ENCODE measurements at regions not wholly inside any gene's neighbourhood (a gene's known extent, or its start where the extent isn't known, plus 50 kb on each side); places are given as distances from the start of the nearest gene placed in this dataset.
"Not testable (repeated sequence)": the region's sequence is repeated elsewhere in the genome, so short reads cannot be mapped to it uniquely, and the experiment has no call there.

DNA sequence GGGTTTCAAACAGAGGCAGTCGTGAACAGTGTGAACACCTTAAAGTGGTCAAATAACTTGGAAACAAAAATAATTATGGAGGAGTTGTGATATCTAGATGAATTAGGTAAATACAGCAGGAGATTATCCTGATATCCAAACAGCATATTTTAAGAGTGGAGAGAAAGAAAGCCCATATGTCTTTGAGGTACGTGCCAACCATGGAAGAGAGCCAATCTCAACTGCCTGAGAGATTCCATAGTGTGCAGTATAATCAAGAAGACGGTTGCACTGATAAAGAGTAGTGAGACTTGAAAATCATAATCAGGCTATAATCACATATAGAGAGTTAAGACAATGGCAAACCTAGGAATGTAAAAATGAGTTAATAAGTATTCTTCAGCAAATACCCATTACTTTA lies 472.8 kb upstream of the SLITRK5 start:
- no peak for DNase-seq (ENCODE audit: low read depth)

DNA sequence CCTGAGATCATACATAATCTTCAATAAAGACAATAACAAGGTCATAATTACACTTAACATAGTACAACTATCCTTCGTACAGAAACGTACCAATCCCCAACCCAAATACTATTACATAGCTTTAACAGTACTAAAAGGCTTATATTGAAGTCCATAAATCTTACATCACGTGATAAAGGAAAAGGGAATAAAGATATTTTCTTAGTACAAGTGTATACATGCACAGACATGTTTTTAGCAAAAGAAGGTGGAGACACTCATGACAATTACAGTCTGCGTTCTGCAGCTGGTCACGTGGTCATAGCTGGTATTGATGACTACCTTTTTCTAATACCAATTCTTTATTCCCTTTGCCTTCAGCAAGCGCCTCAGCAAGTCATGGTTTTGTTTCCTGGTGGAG lies 464.5 kb upstream of the SLITRK5 start:
- no peak for DNase-seq (ENCODE audit: low read depth)

DNA sequence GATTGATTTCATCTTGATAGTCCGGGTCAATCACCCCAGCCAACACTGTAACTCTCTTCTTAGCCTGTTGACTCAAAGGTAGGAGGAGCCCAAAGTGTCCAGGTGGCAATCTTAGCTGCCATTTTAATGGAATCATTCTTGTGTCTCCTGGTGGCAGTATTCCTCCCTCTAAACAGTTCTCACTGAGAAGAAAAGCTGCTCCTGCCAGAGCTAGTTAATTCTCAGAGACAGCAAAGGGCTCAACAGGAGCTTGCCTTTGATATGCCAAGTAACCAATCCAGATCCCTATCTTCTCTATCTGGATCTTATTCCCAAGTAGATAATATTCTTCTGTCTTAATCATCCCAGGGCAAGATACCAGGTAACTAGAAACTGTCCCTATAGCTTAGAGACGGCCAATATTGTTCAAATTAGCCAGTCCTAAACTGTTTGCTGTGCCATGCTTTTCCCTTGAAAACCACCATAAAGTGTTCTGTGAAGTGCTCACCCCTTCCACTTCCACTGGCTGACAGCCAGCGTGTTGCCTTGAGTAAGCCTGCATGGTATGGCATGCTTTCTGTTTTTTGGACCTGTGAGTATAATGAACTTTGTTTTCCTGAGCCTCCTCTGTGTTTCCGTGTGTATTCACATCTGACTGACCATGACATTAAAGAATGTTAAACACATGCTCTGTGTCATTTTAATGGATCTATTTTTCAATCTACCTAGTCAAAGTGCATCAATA lies 463.7 kb upstream of the SLITRK5 start:
- no peak for DNase-seq (ENCODE audit: low read depth)

DNA sequence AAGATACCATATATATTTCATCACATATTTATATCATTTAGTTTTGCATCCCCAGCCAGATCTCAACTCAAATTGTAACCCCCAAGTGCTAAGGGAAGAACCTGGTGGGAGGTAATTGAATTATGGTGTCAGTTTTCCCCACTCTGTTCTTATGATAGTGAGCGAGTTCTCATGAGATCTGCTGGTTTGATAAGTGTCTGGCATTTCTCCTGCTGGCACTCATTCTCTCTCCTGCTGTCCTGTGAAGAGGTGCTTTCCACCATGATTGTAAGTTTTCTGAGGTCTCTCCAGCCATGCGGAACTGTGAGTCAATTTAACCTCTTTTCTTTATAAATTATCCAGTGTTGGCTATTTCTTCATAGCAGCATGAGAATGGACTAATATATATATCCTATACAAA lies 462.5 kb upstream of the SLITRK5 start:
- DNase-seq (ENCODE audit: low read depth) = no peak

DNA sequence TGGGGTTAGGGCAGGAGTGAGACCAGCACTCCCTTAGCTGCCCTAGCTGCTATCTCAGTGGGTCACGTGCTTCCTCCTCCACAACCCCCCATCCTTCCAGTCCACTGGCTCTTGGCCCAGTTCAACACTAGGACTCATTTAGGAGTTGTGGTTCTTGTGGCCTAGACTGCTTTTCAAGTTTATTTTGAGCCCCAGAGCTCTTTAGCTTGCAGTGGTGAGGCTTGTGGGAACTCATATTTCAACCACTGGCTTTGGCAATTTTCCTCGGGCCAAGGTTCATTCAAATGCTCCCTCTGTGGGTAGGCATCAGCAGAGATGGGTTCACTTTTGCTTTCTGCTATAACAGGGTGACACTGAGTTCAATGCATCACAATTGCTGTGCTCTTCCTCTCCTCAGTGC lies 436.2 kb upstream of the SLITRK5 start:
- DNase-seq (ENCODE audit: low read depth) = peak; percentile 87

DNA sequence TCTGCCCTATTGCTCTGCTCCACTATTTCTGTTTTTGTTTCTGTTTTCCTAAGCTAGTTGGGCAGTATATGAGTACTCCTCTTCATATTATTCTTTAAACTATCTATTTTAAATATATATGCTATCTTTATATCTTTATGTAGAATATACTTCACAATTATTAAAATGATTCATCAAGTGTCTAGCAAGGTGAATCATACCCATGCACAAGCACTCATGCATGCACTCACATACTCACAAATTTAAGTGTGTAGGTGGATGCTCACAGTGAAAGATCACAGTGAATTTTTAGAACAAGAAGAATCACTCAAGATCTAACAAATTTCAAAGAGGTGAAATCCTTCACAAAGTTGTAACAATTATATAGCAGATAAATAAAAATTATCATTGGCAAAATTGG lies 435.6 kb upstream of the SLITRK5 start:
- peak; percentile 7 for DNase-seq (ENCODE audit: low read depth)

DNA sequence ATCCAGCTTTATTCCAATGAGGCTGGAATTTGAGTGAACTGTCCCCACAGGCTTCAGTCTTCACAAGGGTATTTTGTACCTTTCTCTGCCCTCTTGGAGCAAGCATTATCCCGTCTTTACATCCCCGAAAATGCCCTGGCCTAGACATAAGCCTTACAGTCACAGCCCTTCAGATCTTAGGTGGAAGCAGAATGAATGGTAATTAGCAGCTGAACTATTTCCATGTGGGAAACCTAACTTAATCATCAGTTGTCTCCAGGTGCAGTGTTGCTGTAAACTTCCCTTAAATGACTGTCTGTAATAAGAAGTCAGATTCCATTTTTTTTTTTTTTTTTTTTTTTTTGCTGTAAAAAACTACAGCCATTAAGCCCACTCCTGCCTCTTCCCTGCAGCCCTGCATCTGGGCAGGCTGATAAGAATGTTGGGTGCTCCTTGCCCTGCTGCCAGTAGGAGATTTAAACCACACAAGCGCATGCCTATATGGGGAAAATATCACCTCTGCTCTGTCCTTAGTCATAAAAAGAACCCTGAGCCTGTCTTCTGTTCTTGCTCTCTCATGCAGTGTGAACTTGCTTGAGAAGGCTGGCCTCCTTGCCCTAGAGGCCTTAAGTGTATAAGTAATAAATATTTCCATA lies 426.8 kb upstream of the SLITRK5 start:
- DNase-seq (ENCODE audit: low read depth) = no peak

DNA sequence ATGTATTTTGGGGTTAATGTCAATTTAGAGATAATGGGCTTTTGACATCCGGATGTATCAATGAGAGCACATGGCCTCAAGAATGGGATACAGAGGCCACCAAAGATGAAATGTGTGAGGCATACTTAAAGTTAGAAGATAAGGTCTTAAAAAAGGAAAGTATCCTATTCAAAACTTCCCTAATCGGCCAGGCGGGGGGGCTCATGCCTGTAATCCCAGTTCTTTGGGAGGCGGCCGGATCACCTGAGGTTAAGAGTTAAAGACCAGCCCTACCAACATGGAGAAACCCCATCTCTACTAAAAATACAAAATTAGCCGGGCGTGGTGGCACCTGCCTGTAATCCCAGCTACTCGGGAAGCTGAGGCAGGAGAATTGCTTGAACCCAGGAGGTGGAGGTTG lies 421.3 kb upstream of the SLITRK5 start:
- DNase-seq (ENCODE audit: low read depth) = not testable (repeated sequence)

DNA sequence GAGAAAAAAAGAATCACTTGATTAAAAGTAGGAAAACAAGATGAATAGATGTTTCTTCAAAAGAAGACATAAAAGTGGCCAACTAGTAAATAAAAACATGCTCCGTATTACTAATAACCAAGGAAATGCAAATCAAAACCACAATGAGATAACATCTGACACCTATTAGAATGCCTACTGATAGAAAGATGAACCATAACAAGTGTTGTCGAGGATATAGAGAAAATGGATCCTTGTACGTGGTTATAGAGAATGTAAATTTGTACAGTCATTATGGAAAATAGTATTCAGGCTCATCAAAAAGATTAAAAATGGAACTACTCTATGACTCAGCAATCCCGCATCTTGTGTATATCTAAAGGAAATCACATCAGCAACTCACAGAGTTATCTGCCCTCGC lies 415.8 kb upstream of the SLITRK5 start:
- no peak for DNase-seq (ENCODE audit: low read depth)

DNA sequence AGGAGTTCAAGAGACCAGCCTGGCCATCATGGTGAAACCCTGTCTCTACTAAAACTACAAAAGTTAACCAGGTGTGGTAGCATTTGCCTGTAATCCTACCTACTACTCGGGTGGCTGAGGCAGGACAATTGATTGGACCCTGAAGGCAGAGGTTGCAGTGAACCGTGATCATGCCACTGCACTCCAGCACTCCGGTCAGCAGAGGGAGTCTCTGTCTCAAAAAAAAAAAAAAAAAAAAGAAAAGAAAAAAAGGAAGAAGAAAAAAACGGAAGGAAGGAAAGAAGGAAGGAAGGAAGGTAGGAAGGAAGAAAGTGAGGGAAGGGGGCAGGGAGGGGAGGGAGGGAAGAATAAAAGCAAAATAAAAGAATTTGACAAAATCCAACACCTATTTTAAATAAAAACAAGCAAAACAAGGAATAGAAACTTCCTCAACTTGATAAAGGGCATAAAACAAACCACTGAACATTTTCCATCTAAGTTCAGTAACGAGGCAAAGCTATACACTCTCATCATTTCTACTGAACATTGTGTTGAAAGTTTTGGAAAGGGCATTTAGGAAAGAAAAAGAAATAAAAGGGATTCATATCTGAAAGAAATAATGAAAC lies 411.6 kb upstream of the SLITRK5 start:
- DNase-seq (ENCODE audit: low read depth) = peak; percentile 17

DNA sequence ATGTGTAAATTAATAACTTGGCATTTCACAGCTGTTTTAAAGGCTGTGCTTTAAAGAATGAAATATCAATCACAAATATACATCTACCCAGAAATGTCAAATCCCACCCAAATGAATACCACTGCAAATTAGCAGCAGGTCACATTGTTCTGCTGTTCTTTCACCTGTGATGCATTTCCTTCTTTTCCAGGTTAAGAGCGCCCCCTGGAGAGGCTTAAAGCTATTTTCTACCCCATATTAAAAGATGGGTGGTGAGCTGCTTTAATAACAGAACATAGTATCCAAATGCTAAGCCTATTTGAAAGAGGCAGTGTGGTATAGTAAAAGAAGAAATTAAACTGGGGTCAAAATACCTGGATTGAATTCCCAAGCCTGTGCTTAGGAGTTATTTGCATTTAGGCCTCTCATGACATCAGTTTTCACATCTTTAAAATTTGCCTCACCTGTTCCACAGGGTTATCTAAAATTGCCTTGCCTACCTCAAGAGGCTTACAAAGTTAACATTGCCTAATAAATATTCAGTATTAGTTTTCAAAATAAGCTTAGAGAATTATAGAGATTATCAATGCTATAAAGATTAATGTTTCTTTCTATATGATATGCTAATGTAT lies 396.9 kb upstream of the SLITRK5 start:
- DNase-seq (ENCODE audit: low read depth) = peak; percentile 30

DNA sequence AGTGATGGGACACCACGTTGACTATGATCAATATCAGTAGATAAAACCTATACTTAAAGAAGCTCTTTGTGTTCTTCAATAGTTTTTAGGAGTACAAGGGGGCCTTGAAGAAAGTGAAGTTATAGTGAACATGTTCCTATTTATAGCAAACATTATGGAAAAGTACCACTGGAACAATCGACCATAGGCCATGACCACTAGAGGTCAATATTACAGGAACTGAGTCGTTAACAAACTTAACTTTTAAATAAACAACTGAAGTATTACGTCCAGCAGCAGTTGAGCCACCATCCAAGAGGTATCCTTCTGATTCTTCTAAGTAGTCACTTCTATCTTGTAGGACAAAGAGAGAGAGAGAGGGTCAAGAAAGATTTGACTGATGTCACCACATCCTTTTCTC lies 391.0 kb upstream of the SLITRK5 start:
- DNase-seq (ENCODE audit: low read depth) = no peak

DNA sequence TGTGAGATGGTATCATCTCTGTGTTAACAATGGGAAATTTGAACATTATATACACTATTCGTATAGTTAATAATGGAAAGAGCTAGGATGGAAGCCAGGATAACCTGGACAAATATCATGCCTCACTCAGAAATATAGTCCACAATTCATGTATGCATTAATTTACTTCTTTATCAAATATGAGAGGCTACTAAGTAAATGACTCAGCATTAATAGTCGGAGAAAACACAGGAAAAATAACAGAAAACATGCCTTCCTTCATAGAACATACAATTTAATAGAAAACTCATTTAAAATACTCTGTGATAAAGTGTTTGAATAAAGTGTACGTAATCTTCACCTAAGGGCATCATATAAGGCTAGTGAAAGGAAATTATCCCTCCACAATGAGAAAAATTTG lies 383.4 kb upstream of the SLITRK5 start:
- no peak for DNase-seq (ENCODE audit: low read depth)

DNA sequence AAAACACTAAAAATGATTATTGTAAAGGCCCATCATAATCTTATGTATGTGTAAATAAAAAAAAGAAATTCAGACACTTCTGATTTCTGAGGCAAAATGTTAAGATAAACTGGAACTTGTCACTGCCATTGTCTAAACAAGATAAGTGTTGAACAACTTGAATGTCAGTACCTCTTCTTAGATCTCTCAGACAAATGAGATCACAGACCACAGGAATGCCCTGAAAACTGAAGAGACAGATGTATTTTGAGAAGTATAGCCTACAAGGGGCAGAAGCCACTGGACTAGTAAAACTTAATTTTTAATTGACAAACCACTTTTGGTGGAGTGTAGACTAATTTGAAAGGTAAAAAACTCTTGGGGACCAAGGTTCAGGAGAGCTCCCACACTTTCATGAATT lies 375.5 kb upstream of the SLITRK5 start:
- no peak for DNase-seq (ENCODE audit: low read depth)

DNA sequence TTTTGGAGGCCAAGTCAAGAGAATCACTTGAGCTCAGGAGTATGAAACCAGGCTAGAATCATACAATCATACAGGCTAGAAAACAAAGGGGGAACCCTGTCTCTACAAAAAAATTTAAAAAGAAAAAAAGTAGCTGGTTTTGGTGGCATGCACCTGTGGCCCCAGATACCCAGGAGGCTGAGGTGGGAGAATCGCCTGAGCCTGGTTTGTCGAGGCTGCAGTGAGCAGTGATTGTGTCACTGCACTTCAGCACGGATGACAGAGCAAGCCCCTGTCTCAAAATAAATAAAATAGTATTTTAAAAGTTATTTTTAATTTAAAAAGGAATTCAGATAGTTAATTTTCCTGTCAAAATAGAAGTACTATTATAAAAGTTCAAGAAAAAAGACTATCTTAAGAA lies 369.1 kb upstream of the SLITRK5 start:
- no peak for DNase-seq (ENCODE audit: low read depth)

DNA sequence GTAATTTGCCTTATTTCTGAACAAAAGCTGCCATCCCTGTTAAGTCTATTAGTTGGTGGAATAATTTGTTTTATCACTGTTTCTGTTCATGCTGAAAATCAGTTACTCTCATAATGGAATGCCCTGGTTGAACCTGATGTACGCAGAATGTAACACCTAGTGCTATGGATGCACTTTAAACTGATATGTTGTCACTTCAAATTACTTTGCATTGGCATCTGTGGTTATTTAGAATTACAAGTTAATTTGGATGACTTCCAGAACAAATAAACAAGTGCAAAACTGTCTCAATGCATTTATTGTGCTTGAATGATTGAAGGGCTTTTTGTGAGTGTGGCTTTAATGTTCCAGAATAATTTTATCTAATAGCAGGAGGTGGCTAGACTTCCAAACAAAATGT lies 368.2 kb upstream of the SLITRK5 start:
- DNase-seq (ENCODE audit: low read depth) = no peak

DNA sequence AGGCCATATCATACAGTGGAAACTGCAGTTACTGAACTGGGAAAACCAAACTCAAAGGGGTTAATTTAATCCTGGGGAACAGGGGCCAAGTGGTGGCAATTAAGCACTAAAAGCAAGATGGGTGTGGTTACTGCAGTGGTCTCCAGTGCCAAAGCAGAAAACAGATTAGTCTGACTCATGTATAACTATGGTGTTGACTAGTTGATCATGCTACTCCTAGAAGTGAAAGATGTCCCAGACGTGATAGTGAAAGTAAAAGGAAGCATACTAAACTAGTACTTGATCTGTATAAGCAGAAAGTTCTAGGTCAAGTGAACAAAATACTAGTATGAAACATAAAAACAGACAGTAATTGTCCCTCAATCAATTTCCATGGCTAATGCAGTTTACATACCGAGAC lies 360.0 kb upstream of the SLITRK5 start:
- DNase-seq (ENCODE audit: low read depth) = peak; percentile 3

DNA sequence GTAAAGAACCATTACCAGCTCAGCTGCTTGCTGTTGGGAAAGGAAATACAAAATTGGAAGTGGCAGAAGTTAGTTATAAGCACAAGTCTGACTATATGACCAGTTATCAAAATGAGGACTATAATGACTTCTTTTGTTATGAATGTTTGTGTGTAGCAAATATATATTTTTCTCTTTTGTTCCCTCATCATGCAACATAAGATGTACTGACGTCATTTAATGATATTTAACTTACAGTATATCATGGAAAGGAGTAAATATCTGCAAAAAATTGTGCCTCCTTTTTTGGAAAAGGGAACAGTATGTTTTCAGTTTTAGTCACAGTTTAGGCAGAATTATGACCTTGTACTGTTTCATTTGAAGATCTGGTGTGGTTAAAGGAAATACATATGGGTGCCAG lies 356.3 kb upstream of the SLITRK5 start:
- DNase-seq (ENCODE audit: low read depth) = no peak

DNA sequence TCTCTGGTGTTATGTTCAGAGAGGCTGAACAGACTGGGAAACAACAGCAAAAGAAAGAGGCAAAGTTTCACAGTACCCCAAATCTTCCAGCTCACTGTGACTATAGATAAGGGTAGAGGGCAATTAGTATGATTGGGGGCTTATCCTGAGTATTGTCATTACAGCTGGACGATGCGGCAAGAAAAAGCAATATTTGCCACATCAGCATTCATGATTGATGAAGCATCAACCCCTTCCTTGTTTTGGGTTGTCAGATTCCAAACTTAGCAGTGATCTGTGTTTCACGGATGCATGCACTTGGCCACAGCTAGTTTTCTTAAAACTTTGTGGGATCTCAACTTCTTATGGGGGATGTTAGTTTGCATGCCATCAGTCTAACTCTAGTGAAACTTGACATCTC lies 348.8 kb upstream of the SLITRK5 start:
- no peak for DNase-seq (ENCODE audit: low read depth)

DNA sequence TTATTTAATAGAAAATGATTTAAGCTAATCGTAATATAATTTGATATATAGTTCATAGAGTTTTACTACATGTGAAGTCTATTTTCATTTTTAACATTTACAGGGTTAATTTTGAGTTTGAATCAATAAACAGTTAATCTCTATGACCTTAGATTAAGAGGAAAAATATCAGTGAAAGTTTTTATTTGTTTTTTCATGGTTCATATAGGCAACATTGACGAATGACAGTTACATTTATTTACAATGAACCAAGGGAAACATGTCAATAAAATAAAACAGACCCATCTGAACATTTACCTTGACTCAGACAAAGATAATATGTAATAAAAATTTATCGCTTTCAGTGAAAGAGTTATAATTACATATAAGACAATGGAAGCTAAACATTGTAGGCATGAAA lies 346.6 kb upstream of the SLITRK5 start:
- no peak for DNase-seq (ENCODE audit: low read depth)

DNA sequence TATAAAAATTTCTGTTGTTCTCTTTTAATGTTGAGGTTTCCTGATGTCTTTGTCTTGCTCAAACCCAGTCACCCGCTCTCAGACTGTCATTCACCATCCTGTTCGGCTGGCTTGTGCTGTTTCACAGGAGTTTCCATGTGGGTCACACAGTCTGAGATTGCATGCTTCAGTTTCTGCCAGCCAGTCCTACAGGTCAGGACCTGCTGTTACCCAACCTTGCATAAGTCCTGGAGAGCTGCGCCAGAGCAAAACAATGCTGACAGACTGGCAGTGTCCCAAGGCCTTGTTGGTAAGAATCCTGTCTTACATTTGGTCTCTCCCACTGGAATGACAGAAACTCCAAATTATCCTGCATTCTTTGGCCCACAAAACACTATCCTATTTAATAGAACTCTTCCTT lies 340.0 kb upstream of the SLITRK5 start:
- no peak for DNase-seq (ENCODE audit: low read depth)

DNA sequence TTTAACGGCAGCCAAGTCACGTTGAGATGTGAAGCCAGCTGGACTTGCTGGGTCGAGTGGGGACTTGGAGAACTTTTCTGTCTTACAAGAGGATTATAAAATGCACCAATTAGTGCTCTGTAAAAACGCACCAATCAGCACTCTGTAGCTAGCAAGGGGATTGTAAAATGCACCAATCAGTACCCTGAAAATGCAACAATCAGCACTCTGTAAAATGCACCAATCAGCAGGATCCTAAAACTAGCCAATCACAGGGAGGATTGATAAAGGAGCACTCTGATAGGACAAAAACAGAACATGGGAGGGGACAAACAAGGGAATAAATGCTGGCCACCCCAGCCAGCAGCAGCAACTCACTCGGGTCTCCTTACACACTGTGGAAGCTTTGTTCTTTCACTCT lies 337.6 kb upstream of the SLITRK5 start:
- DNase-seq (ENCODE audit: low read depth) = no peak

DNA sequence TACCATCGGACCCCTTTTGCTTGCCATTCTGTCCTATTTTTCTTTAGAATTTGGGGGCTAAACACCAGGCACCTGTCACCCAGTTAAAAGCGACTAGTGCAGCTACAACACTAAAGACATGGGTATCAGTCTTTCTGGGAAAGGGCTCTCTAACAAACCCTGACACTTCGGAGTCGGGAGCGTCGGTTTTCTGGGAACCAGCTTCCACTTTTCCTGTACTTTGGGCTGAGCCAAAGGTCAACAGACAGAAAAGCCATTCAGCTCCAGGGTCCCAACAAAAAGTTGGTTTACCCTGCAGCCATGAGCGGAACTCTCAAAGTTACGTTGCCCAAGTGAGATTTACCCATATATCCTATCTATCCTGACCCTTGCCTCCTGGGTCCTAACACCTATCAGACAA lies 337.0 kb upstream of the SLITRK5 start:
- DNase-seq (ENCODE audit: low read depth) = no peak
